Thyroid gland (tissue), 4 donors: ENCODE measurements at regions not wholly inside any gene's neighbourhood (a gene's known extent, or its start where the extent isn't known, plus 50 kb on each side); places are given as distances from the start of the nearest gene placed in this dataset.

Experiments used
- CTCF ChIP-seq, 6 experiments: fragments of 200-600 bp in 3 of 6; fragments of 450-650 bp in 3 of 6; sonication (generic) in 3 of 6; IDR thresholded peaks; one replicate each; pipeline ENCODE4 v1.5.1; 2016 to 2019; ENCODE audit warnings: antibody characterized with exemption in 6 of 6, mild to moderate bottlenecking in 2 of 6, inconsistent platforms in 1 of 6, moderate library complexity in 1 of 6
- POLR2A ChIP-seq, 2 donors: fragments of 450-650 bp; IDR thresholded peaks; one replicate each; pipeline ENCODE4 v1.6.1; 2017; ENCODE audit warnings: antibody characterized with exemption in 2 of 2, mild to moderate bottlenecking in 2 of 2, moderate library complexity in 1 of 2

DNA sequence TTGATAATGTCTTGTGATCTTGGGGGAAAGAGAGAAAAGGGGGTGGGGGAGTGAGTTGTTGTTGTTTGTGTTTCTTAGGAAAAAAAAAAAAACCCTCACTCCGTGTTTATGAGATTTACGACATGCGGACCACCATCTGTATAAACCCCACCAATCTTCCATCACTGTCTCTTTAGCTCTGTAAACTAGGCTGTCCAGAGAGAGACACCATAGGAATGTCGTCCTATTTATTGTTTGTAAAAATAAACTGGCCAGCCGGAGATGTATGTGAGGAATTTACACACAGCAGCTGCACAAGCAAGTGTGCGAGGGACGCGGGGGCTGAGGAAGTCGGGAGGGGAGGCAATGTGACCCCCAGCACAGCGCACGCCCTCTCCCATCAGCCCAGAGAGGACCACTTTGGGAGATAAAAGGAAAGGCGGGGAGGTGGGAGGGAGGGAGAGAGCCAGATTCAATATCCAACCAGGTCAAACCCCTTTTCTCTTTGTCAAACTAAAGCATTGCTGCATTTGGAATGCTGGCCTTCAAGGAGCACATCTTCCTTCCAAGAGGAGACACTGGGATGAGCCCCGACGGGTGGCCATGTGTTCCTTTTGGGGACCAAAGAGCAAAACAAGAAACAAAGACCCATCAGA lies 136.2 kb upstream of the SALL1 start:
- TF ChIP-seq CTCF (IDR thresholded peaks at IDR 0.05) (no peak), POLR2A (IDR thresholded peaks at IDR 0.05) (no peak)
